Stomach (tissue), 8 donors: ENCODE measurements at regions not wholly inside any gene's neighbourhood (a gene's known extent, or its start where the extent isn't known, plus 50 kb on each side); places are given as distances from the start of the nearest gene placed in this dataset.

Source experiments
- DNase-seq, 2 donors: peaks; one replicate each; pipeline versions ENCODE4 v3.0.0 to v3.0.0-alpha.2; 2013 to 2019
- H3K27ac ChIP-seq, 5 donors: fragments of 200-600 bp in 4 of 5; sonication (generic) in 4 of 5; one replicate each; pipeline ENCODE4 v1.5.1; 2013 to 2019; ENCODE audit warnings: mild to moderate bottlenecking in 1 of 5, moderate library complexity in 1 of 5
- H3K27me3 ChIP-seq, 3 donors: fragments of 200-600 bp; sonication (generic); one replicate each; pipeline ENCODE4 v1.5.1; 2017 to 2019; ENCODE audit warnings: mixed run types in 1 of 3
- H3K36me3 ChIP-seq, 4 donors: fragments of 200-600 bp; sonication (generic); 1 replicate in 3 of 4; 2 replicates in 1 of 4; pipeline ENCODE4 v1.5.1; 2016 to 2019
- H3K4me1 ChIP-seq, 4 donors: fragments of 200-600 bp; sonication (generic); one replicate each; pipeline ENCODE4 v1.5.1; 2016 to 2019
- H3K4me3 ChIP-seq, 4 donors: fragments of 200-600 bp; sonication (generic) in 3 of 4; one replicate each; pipeline ENCODE4 v1.5.1; 2016 to 2019; ENCODE audit warnings: mild to moderate bottlenecking in 1 of 4
- H3K9me3 ChIP-seq, 4 donors: fragments of 200-600 bp; sonication (generic); one replicate each; pipeline ENCODE4 v1.5.1; 2016 to 2019
- EP300 ChIP-seq: sonication (generic); formaldehyde crosslinking; IDR thresholded peaks from one replicate; pipeline ENCODE4 v1.6.1; 2017; ENCODE audit warnings: antibody characterized with exemption
- POLR2A ChIP-seq, 4 donors: fragments of 450-650 bp; IDR thresholded peaks; one replicate each; pipeline ENCODE4 v1.6.1; 2016; ENCODE audit warnings: antibody characterized with exemption in 4 of 4, control low read depth in 2 of 4, mild to moderate bottlenecking in 1 of 4, moderate library complexity in 1 of 4
- POLR2AphosphoS5 ChIP-seq, 3 donors: sonication (generic); formaldehyde crosslinking; IDR thresholded peaks; one replicate each; pipeline ENCODE4 v1.6.1; 2016; ENCODE audit warnings: antibody characterized with exemption in 3 of 3
- WGBS, 5 donors: extraction: QIAGEN DNeasy Blood & Tissue Kit in 3 of 5; methylation state at CpG; one replicate each; pipeline versions ENCODE4 v1.1.5 to v1.1.7; 2013 to 2018; 5-methylcytosine and 5-hydroxymethylcytosine counted together
- intact Hi-C: fragments of 100-400 bp; cut with DNase I; formaldehyde crosslinking; loops from one replicate; pipeline ENCODE4 v1.15.1; 2023; ENCODE audit warnings: low total_unique reads
- TF ChIP-seq, protein P1 (sequence below), 7 experiments: fragments of 450-650 bp in 4 of 7; fragments of 200-600 bp in 3 of 7; sonication (generic) in 3 of 7; IDR thresholded peaks; one replicate each; pipeline ENCODE4 v1.5.1; 2016 to 2019; ENCODE audit warnings: antibody characterized with exemption in 7 of 7, control low read depth in 2 of 7, mild to moderate bottlenecking in 1 of 7
- donor health status: healthy with polysubstance abuse.
- donor health status: Bipolar disorder and iron deficiency.
- donor health status: healthy.

GRCh38 chr2:118699447-118700175 lies 147.8 kb downstream of the EN1 start:
- intact Hi-C loops, result no loop called here
- Histone ChIP-seq H3K27me3 (no peaks in the 10 kb centered on the region), H3K9me3 (peaks cover 0 to 9% (median 5%) of the 10 kb centered on the region in 4 donors)

DNA sequence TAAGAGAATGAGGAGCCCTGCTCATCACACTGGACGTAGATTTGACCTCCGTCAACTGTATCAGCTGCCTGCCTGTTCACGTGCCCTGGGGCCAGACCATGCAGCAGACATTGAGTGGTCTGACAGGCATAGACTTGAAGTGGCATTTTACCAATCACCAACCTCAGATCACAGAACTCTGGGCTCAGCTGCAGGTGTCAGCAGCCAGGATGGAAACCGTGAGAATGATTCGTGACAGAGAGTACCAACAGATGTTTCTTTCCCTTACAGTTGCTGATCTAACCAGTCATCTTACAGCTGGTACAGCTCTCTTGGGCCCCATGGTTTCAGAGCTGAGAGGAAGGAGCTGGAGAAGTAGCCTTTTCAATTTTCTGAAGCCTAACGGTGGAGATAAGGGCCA lies 148.9 kb downstream of the EN1 start:
- DNase-seq, result no peak
- H3K36me3 ChIP-seq, result no peaks in the 10 kb centered on the region
- intact Hi-C loops, result no loop called here
- TF ChIP-seq EP300 (no peak), POLR2AphosphoS5 (IDR thresholded peaks at IDR 0.05) (no peak), POLR2A (IDR thresholded peaks at IDR 0.05) (no peak)
- WGBS, 5 donors, result 79 to 84% (median 83%) methylated on average over 6 of the region's 6 CpGs
- H3K27me3 ChIP-seq, result no peaks in the 10 kb centered on the region
- no peak overlapping the region for H3K27ac ChIP-seq
- peaks cover 0 to 9% (median 5%) of the 10 kb centered on the region in 4 donors for H3K9me3 ChIP-seq
- no peaks in the 10 kb centered on the region for H3K4me1 ChIP-seq
- no peak overlapping the region for H3K4me3 ChIP-seq

More at GRCh38 chr2:118699447-118700175, 147.8 kb downstream of the EN1 start:
- H3K36me3 ChIP-seq, result no peaks in the 10 kb centered on the region
- no peak overlapping the region for H3K27ac ChIP-seq
- WGBS, 5 donors, result 31 to 39% (median 35%) methylated on average over 13 of the region's 13 CpGs
- TF ChIP-seq, protein P1, sequence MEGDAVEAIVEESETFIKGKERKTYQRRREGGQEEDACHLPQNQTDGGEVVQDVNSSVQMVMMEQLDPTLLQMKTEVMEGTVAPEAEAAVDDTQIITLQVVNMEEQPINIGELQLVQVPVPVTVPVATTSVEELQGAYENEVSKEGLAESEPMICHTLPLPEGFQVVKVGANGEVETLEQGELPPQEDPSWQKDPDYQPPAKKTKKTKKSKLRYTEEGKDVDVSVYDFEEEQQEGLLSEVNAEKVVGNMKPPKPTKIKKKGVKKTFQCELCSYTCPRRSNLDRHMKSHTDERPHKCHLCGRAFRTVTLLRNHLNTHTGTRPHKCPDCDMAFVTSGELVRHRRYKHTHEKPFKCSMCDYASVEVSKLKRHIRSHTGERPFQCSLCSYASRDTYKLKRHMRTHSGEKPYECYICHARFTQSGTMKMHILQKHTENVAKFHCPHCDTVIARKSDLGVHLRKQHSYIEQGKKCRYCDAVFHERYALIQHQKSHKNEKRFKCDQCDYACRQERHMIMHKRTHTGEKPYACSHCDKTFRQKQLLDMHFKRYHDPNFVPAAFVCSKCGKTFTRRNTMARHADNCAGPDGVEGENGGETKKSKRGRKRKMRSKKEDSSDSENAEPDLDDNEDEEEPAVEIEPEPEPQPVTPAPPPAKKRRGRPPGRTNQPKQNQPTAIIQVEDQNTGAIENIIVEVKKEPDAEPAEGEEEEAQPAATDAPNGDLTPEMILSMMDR (IDR thresholded peaks at IDR 0.05), result no peak
- no peak for TF ChIP-seq EP300
- no peak for TF ChIP-seq POLR2A (IDR thresholded peaks at IDR 0.05)
- TF ChIP-seq POLR2AphosphoS5 (IDR thresholded peaks at IDR 0.05), result no peak
- H3K4me1 ChIP-seq, result no peaks in the 10 kb centered on the region
- no peak for DNase-seq
- H3K4me3 ChIP-seq, result no peak overlapping the region

DNA sequence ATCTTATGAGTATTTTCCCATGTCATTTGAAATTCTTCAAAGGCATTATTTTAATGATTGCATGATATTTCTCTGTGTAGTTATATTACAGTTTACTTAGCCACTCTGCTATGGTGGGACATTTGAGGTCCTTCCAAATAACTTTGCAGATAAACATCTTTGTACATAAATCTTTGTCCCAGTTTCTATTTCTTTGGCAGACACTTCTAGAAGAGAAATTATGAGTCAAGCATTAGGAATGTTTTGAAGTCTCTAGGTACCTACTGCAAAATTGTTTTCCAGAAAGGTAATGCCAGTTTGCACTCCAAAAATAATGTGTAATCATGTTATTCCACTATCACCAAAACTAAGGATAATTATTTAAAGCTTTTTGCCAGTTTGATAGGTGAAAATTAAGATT lies 149.7 kb downstream of the EN1 start:
- Histone ChIP-seq H3K27ac (no peak overlapping the region), H3K9me3 (peaks cover 0 to 9% (median 5%) of the 10 kb centered on the region in 4 donors), H3K27me3 (no peaks in the 10 kb centered on the region), H3K4me1 (no peaks in the 10 kb centered on the region), H3K36me3 (no peaks in the 10 kb centered on the region), H3K4me3 (no peak overlapping the region)
- intact Hi-C loops, result no loop called here
- TF ChIP-seq, protein P1 (IDR thresholded peaks at IDR 0.05), result no peak
- no peak for TF ChIP-seq POLR2AphosphoS5 (IDR thresholded peaks at IDR 0.05)
- TF ChIP-seq POLR2A (IDR thresholded peaks at IDR 0.05), result no peak
- TF ChIP-seq EP300, result no peak
- DNase-seq, result no peak

DNA sequence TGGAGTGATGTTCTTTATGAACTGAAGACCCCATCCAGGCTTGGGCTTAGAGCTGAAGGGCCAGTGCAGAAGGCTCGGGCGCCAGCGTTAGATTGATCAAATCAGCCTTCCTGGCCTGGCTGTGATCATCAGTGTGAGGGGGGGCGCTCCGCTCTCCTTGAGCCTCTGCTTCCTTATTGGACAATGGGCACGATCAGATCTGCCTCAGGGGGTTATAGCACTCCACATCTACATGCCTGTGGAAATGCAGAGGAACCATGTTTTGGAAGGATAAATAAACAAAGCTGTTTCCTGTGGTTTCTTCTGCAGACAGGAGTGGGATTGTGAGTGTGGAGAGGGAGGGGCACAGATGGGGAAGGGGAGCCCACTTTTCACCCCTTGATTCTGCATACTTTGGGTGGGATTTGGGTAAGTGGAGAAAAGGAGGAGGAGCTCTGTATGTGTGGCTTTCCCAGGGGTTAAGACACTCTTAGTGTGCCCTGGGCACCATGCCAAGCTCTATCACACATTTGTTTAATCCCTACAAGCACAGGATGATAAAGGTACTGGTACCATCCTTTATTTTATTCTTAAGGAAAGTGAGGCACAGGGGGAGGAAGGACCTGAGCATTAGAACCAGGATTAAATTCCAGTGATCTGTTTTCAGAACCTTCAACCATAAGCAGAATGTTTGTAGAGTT lies 150.5 kb downstream of the EN1 start:
- TF ChIP-seq, protein P1 (IDR thresholded peaks at IDR 0.05), result no peak
- TF ChIP-seq POLR2AphosphoS5 (IDR thresholded peaks at IDR 0.05) (no peak), EP300 (no peak), POLR2A (IDR thresholded peaks at IDR 0.05) (no peak)
- peaks cover 0 to 9% (median 5%) of the 10 kb centered on the region in 4 donors for H3K9me3 ChIP-seq
- H3K27me3 ChIP-seq, result no peaks in the 10 kb centered on the region
- no peak for DNase-seq
- no peaks in the 10 kb centered on the region for H3K36me3 ChIP-seq
- no peak overlapping the region for H3K27ac ChIP-seq
- intact Hi-C loops, result no loop called here
- 68 to 82% (median 74%) methylated on average over 6 of the region's 6 CpGs for WGBS, 5 donors
- no peak overlapping the region for H3K4me3 ChIP-seq
- no peaks in the 10 kb centered on the region for H3K4me1 ChIP-seq
